GM19328 (cell line): ENCODE measurements at regions not wholly inside any gene's neighbourhood (a gene's known extent, or its start where the extent isn't known, plus 50 kb on each side); places are given as distances from the start of the nearest gene placed in this dataset.

Source experiments
- ATAC-seq: cut with Tn5 transposase; IDR thresholded peaks from one replicate; pipeline ENCODE4 v1.9.1; 2021; ENCODE audit warnings: mild to moderate bottlenecking, moderate library complexity; ENCODE audit not compliant: unreplicated experiment

DNA sequence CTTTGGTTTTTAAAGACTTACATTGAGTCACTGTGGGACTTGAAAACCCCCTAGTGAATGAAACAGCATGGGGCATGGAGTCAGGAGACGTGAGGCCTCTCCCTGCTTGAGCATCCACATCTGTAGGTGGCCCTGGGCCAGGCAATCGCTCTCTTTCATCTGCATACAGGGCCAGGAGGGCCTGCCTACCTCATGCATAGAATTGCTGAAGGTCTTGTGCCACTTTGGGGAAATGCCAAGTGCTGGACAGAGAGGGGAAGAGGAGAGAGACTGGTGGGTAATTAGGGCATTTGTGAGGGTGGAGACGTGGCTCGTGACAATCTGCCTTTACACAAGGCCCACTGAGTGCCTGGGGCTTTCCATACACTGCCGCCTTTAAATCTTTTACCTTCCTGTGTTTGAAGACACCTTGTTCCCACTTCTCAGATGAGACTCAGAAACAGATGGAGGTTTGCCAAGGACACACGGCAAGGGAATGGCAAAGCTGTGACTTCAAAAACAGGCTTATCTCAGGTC, 322.2 kb upstream of the HS6ST1 start:
- no peak for ATAC-seq

DNA sequence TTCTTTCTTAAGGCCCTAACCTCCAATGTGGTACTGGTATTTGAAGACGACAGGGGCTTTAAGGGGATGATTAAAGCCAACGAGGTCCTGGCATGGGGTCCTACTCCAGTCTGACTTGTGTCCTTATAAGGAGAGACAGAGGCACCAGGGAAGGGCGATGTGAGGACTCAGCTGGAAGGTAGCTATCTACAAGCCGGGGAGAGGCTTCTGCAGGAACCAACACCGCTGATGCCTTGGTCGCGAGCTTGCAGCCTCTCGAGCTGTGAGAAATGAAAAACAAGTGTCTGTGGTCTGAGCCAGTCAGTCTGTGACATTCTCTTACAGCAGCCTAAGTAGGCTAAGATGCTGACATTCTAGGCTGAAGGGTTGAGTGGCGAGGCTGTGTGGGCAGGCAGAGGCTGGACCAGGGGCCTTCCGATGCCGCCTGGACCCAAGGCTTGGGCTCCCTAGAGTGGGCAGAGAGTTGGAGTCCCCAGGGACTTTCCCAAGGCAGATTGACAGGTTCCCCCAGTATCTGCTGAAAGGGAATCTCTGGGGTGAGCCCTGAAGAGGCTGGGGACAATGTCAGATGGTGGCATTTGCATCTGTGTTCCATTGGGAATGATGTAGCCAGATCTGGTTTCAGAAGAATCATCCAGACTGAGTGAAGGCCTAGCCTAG, 322.9 kb upstream of the HS6ST1 start:
- ATAC-seq, result no peak

DNA sequence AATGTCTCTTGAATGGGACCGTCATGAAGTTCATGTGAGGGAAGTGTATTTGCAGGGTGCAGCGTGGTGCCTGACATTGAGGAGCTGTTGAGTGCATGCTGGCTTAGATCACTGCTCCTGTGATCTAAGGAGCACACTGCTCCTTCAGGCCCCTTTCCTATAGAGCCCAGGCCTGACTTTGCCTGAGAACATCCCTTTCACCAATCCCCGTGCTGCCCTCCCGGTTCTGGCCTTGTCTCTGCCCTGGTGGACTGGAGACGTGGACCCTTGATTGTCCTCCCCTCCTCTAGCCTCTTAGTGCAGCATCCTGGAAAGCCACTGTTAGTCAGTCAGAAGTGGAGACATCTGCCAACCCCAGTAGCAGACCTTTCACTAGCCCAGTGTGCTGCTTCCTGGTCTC, 323.6 kb upstream of the HS6ST1 start:
- no peak for ATAC-seq

DNA sequence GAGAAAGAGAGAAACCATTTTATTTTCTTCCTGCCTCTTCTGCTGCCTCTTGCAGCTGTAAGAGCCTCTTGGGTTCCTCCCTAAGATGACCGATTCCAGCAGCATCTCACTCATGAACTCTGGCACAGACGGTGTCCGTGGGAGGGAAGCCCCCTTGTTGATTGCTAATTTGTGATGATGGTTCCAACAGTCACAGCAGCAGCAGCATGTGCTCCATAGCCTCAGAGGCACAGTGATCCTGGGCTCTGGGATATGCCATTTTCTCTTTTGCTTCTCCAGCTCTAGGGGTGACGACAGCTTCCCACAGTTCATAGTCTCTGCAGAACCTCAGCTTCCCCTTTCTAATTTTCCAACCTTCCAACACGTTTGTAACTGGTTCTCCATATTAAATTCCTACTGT, 324.2 kb upstream of the HS6ST1 start:
- ATAC-seq, result no peak

DNA sequence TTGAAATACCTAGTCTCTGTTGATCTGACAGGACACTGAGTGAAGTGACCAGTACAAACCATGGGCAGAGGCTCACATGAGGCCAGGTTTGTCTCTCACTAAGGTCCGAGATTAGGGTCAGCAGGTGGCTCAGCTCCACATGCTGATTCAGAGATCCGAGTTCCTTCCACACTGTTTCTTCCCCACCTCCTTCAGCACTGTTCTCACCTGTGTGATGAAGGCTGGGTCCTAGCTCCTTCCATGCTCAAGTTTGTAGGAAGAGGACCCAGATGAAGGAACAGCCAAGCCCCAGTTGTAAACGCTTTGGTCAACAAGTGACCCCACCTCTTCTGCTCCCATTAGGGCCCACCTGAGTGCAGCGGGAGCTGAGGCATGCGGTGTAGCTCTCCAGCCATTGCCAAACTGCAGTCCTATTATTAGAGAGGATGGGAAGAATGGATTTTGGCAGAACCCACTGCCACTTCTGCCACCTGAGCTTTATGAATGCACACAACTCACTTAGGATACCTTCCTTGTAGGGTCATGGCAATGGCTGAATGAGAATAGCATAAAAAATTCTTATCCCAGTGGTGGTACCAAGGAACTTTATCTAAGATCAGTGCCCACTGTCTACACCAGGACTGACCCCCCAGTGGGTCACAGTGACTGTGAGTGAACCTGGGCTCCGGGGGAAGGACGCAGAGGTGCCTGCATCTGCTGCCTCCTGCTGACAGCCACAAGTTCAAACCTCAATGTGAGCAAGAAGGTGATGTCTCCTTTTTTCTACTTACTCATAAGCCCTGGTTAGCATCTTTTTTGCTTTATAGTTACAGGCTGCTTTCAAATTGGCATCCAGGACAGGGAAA, 324.8 kb upstream of the HS6ST1 start:
- no peak for ATAC-seq

DNA sequence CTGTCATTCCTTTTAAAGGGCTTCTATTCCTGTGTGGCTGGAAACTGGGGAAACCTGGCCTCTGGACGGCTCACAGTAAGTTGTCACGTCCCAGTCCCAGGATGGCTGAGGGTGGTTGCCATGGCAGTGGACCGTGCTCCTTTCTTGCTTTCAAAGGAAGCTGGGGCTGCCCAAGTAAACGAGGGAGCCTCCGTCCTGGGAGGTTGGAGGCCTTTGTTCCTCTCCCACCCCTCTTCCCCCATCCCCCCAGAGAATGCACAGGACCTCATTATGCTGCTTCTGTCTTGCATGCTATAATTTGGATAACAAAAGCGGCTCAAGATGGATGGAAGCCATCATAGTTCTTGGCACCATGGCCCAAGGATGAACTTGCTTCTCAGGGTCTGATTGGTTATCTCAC, 325.5 kb upstream of the HS6ST1 start:
- no peak for ATAC-seq

DNA sequence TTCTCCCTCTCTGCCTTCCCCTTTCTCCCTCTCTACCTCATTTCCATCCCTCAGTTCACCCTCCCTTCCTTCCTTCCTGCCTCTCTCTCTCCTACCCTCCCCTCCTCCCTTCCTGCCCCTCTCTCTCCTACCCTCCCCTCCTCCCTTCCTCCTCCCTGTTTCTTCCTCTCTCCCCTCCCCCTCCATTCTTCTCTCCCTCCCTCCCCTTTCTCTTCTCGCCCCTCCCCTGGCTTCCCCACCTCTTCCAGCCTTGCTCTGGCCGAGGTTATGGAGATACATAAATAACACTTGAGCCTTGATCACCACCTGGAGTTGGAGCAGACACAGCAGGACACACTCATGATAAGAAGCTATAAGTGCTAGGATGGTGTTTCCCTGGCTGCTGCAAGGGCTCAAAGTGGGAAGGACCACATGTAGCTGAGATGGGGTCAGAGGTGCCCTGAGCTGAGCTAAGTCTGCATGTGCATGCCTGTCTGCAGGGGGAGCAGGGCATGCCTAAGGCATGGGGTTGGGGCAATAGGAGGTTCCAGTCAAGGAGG, 326.1 kb upstream of the HS6ST1 start:
- no peak for ATAC-seq

DNA sequence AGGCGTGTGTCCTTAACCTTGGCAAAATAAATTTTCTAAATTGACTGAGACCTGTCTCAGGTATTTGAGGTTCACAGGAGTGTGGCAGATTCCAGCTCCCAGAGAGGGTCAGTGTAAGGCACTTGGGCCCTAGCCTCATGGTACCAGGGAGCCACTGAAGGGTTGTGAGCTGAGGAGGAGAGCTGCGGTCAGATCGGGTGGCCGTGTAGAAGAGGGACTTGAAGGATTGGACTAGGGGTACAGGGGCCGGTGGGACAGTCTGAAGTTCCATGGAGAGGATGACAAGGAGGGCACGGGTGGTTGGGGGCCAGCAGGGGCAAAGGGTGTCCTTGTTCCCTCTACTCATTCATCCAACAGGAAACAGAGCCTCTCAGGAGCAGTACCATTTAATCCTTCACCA, 327.0 kb upstream of the HS6ST1 start:
- no peak for ATAC-seq

DNA sequence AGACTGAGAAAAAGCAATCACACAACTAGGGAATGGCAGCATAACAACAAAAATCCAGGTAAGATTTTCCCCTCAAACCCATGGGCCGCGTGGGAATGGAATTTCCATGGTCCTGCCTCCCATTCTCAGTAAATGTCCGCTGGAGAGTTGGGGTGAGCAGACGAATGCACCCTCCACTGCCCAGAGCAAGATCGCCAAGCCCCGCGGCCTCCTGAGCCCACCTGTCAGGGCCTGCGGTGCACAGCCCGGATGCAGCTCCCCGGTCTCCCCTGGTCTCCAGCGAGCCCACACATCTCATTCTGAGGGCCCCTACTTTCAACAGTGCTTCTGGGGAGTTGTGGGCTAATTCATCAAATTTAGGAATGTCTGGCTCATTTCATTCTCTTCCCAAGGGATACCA, 327.4 kb upstream of the HS6ST1 start:
- ATAC-seq, result no peak

DNA sequence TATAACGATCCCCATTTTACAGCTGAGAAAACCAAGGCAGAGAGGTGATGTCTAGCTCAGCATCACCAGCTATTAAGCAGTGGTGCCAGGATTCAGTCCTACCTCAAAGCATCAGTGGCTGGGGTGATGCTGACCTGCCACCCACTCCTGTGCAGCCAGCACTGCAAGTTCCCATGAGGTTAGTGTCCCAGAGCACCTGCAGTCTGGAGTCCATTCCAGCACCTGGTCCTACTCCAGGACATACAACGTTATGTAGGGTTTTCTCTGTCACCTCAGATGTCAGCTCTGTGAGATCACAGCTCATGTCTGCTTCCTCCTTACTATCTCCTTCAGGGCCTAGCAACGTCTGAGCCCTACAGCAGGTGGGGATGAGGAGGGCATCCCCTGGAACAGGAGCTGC, 328.0 kb upstream of the HS6ST1 start:
- no peak for ATAC-seq

DNA sequence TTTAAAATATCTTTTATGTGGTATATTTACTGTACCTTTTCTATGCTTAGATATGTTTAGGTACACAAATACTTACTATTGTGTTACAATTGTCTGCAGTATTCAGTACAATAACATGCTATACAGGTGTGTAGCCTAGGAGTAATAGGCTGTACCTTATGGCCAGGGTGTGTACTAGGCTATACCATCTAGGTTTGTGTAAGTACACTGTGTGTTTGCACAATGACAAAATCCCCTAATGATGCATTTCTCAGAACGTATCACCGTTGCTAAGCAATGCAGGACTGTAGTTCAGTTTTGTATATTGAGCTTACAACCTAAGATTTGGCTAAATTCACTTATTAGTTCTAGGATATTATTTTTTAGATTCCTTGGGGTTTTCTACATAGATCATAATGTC, 332.3 kb upstream of the HS6ST1 start:
- ATAC-seq, result no peak

DNA sequence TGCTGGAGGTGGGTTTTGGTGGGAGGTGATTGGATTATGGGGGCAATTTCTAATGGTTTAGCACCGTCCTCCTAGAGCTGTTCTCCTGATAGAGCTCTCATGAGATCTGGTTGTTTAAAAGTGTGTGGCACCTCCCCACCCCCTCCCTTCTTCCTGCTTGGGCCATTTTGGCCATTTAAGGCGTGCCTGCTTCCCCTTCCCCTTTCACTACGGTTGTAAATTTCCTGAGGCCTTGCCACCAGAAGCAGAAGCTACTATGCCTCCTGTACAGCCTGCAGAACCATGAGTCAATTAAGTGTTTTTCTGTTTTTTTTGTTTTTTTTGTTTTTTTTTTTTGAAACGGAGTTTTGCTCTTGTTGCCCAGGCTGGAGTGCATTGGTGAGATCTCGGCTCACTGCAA, 335.7 kb upstream of the HS6ST1 start:
- ATAC-seq, result no peak

DNA sequence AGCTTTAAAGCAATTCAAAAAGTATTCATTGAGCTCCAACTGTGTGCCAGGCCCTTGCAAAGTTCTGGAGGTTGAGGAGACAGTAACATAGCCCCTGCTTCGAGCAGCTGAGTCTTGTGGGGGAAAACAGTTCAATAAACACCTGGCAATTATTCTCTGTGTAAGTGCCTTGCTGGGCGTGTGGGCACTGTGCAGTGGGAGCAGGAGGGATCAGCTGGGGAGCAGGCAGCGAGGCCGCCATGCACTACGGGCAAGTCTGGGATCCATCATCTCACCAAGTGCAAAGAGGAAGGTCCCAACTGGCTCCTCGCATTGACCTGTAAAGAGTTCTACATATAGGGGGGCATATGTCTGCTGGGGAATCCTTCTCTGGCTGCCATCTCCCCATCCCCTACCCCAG, 342.2 kb upstream of the HS6ST1 start:
- ATAC-seq, result no peak

DNA sequence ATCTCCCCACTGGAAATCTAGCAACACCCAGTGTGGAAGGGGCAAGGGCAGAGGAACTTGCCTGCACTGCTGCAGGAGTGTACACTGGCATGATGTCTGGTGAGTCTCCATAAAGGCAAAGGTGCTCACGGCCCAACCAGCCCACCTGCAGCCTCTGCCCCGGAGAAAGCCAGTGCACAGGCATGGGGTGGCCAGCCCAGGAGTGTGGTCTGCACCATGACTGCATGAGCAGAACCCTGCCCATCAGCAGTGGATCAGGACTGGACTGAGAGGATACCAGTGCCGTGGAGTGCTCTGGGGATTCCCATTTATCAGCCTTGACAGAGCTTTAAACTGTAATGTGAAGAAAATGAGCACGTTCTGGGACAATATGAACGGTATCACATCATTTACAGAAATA, 342.6 kb upstream of the HS6ST1 start:
- no peak for ATAC-seq

DNA sequence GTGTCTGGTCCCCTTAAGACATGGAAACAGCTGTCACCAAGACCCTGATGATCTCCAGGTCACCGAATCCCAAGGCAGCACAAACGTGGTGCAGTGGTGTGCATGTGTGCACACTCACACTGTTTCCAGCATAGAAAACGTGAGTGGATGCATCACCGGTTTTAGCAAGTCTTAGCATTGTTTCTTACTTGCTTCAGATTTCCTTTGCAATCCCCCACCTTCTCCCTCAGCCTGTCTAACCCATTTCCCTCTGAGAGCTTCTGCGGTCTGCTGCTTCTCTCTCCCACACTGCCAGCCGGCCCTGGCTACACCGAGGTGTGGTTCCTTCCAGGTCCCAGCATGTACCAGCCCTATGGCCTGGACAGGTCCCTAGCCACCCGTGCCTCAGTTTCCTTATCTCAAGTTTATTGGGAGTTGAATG, 343.4 kb upstream of the HS6ST1 start:
- no peak for ATAC-seq

DNA sequence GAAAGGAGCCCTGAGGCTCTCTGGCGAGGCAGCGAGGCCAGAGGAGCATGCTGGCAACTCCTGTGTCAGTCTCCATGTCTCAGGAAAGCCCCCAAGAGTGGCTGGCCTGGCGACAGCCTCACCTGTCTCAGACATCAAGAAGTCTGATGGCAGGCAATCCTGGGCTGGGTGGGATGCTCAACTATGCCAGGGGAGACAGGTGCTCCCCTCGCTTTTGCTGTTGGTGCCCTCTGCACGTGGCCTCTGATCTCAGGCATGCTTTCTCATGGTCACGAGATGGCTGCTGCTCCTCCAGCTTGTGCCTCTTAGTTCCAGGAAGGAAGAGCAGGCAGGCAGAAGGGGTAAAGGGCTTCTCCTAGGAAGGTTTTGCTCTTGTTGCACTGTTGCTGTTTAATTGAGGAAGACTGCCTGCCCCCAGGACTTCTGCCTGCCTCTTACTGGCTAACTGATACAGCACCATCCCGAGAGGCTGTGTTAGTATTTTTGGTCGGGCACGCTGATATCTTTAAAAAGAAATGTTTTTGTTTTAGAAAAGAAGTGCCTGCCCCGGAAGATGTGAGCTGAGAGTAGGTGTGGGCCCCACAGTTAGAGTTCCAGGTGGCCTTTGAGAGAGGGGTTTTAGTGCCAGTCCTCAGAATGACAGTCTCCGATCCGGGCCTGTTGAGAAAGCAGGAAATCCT, 344.8 kb upstream of the HS6ST1 start:
- ATAC-seq, result no peak

DNA sequence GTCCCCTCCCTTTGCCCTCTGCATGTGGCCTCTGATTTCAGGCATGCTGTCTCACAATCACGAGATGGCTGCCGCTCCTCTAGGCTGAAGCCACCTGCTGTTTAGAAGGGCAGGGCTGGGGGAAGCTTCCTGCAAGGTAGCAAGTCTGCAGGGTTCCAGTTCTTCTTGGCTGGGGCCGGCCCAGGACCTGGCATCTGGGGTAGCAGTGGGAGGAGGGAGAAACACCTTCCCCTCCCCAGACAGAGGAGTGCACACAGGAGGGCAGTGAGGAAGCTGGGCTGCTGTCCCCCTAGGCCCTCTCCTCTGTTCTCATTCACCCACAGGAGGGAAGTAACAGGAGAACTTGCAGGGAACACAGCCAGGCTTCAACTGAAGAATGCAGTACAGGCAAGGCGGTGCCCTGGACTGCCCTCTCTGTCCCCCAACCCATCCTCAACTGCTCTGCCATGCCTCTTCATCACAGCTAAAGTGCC, 345.9 kb upstream of the HS6ST1 start:
- no peak for ATAC-seq

DNA sequence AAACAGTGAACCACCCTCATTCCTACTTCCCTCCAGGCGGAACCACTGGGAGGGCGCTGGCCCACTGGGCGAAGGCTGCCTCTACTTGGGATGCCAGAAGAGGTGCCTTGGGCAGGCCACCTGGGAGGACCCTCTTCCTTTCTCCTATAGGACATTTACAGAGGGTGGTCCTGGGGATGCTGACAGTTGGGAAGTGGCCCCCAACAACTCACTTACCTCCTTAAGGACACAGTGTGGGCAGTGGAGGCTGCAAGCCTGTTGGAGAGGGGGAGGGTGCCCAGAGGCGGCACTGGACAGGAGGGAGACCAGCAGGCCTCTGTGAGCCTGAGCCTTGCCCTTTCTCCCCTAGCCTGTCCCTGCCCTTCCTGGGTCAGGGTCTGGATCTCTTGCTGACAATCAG, 346.4 kb upstream of the HS6ST1 start:
- ATAC-seq, result no peak

DNA sequence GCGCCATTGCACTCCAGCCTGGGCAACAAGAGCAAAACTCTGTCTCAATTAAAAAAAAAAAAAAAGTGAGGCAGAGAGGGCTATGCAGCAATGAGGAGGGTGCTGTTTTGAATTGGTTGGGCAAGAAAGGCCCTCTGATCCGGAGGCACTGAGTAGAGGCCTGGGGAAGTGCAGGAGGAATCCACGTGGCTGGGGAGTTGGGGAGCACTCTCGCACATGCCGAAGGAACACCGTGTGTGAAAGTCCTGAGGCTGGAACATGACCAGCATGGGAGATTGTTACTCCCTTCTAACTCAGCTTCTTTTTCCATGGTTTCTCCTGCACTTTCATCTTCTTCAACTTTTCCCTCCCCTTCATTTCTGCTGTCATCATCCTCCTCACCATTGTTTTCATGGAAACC, 347.9 kb upstream of the HS6ST1 start:
- no peak for ATAC-seq

DNA sequence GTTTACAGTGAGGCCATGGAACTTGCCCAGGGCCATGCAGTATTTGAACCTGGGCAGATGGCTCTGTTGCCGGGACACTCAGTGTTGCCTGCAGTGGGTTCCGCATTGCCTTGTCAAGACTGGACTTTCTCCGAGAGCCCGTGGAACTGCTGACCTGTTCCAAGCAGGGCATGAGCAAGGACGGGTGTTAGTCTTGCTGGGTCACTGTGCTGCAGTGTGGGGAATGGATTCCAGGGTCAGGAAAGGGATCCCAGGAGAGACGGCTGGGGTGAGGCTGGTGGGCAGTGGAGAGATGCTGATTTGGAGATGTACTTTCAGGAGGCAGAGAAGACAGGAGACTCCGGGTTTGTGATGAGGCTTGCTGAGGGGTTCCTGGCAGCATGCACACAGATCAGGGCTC, 348.7 kb upstream of the HS6ST1 start:
- no peak for ATAC-seq

DNA sequence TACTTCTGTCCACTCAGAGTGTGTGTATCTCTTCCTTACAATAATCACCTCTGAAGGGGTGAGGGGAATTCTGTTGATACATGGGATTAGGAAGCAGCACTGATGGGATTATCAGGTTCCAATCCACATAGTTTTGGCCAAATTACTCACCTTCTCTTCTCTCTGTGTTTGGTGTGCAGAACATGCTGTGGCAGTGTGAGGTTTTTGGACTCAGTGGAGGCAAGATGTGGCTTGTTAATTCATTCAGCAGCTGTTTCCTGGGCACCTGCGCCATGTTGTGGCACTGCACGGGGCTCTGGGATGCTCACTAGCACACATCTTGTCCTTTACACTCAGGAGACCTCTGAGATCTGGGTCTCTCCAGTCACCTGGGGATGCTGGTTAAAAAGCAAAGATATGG, 350.3 kb upstream of the HS6ST1 start:
- ATAC-seq, result no peak
